ENCODE measurements at regions not wholly inside any gene's neighbourhood (a gene's known extent, or its start where the extent isn't known, plus 50 kb on each side); places are given as distances from the start of the nearest gene placed in this dataset.
A peak's percentile ranks its signal among the peaks of the same experiment; 100 is the strongest.

- peaks cover 0 to 5% (median 0%) of the 10 kb centered on the region in 4 donors for H3K4me1 ChIP-seq
- H3K4me3 ChIP-seq: no peak overlapping the region
- H3K27me3 ChIP-seq: no peaks in the 10 kb centered on the region
- no peaks in the 10 kb centered on the region for H3K36me3 ChIP-seq
- H3K9me3 ChIP-seq: no peaks in the 10 kb centered on the region
- intact Hi-C loops (cut with DNase I; ENCODE audit: low total_unique reads): no loop called here
- TF ChIP-seq POLR2AphosphoS5 (IDR thresholded peaks at IDR 0.05) (no peak), EP300 (IDR thresholded peaks at IDR 0.05) (no peak), POLR2A (IDR thresholded peaks at IDR 0.05) (no peak), CTCF (IDR thresholded peaks at IDR 0.05) (no peak)
- DNase-seq: no peak
- WGBS, 5 donors: 79 to 86% (median 85%) methylated on average over 14 to 19 of the region's 19 CpGs
- no peak overlapping the region for H3K27ac ChIP-seq
Observed at GRCh38 chr20:57840504-57841296, 130.9 kb upstream of the PMEPA1 start.

DNA sequence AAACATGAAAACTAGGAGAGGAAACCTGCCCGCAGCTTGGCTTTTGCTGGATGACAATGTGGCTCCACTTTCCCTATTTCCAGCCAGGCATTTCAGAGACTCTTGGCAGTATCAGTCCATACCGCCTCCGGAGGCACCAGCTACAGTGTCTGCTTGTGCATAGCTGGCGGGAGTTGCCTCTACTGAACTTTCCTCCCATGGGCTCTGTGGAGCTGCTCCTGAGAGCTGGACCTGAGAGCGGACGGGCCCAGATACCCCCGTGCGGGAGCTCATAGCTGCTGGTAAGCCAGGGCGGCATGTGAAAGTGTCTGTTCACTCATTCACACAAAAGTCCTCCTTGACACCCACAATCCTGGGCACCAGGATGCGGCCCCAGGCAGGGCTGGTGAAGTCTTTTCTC is 130.3 kb upstream of the PMEPA1 start:
- Histone ChIP-seq H3K36me3 (no peaks in the 10 kb centered on the region), H3K9me3 (no peaks in the 10 kb centered on the region), H3K27ac (no peak overlapping the region), H3K4me1 (peaks cover 0 to 5% (median 0%) of the 10 kb centered on the region in 4 donors), H3K27me3 (no peaks in the 10 kb centered on the region), H3K4me3 (no peak overlapping the region)
- 86 to 92% (median 90%) methylated on average over 10 of the region's 10 CpGs for WGBS, 5 donors
- no peak for TF ChIP-seq CTCF (IDR thresholded peaks at IDR 0.05)
- no peak for TF ChIP-seq EP300 (IDR thresholded peaks at IDR 0.05)
- TF ChIP-seq POLR2AphosphoS5 (IDR thresholded peaks at IDR 0.05): no peak
- no peak for TF ChIP-seq POLR2A (IDR thresholded peaks at IDR 0.05)
- intact Hi-C loops (cut with DNase I; ENCODE audit: low total_unique reads): no loop called here
- DNase-seq: peak in 1 of 2 donors; percentile 22

GRCh38 chr20:57838670-57839151 is 128.9 kb upstream of the PMEPA1 start:
- no peak for TF ChIP-seq CTCF (IDR thresholded peaks at IDR 0.05)
- TF ChIP-seq POLR2A (IDR thresholded peaks at IDR 0.05): no peak
- no peak for TF ChIP-seq EP300 (IDR thresholded peaks at IDR 0.05)
- no peak for TF ChIP-seq POLR2AphosphoS5 (IDR thresholded peaks at IDR 0.05)
- Histone ChIP-seq H3K27me3 (peaks cover 0 to 12% (median 6%) of the 10 kb centered on the region in 3 donors), H3K9me3 (no peaks in the 10 kb centered on the region), H3K27ac (peak overlapping the region in 1 of 5 donors; percentile 14), H3K36me3 (no peaks in the 10 kb centered on the region), H3K4me3 (no peak overlapping the region), H3K4me1 (peaks cover 0 to 5% (median 0%) of the 10 kb centered on the region in 4 donors)
- WGBS, 5 donors: 53 to 67% (median 62%) methylated on average over 12 to 18 of the region's 18 CpGs
- intact Hi-C loops (cut with DNase I; ENCODE audit: low total_unique reads): no loop called here
- DNase-seq: peak in 1 of 2 donors; percentile 71

DNA sequence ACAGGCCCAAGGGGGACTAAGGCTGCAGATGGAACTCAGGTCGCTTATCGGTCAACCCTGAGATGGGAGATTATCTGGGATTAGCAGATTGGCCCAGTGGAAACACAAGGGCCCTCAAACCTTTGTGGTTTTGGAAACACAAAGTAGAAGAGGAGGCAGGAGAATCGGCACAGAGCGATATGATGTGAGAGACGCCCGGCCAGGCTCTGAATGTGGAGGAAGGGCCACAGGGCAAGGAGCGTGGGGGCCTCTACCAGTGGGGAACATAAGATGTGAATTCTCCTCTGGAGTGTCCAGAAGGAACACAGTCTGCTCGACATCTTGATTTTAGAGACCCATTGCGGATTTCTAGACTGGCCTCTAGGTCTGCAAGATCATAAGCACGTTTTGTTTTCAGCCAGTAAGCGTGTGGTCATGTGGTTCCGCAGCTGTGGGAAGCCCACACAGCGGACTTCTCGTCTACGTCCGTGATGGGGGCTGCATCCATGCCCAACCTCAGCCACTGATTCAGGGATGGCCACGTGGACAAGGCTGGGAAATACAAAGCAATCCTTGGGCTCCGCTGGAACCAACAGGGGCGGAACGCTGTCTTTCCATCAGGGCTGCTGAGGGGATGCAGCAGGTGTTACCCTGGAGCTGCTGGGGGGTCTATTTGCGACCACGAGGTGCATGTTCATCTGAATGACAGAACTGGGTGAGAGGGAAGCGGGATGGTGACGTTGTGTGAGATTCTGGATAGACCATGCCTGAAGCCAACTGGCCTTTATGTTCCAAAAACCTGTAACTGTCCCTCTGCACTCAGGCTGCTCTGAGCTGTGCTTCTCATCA is 127.6 kb upstream of the PMEPA1 start:
- no peak for DNase-seq
- WGBS, 5 donors: 79 to 87% (median 83%) methylated on average over 24 of the region's 24 CpGs
- H3K36me3 ChIP-seq: no peaks in the 10 kb centered on the region
- H3K4me1 ChIP-seq: peaks cover 0 to 5% (median 0%) of the 10 kb centered on the region in 4 donors
- intact Hi-C loops (cut with DNase I; ENCODE audit: low total_unique reads): no loop called here
- no peak overlapping the region for H3K4me3 ChIP-seq
- H3K27me3 ChIP-seq: peaks cover 0 to 20% (median 6%) of the 10 kb centered on the region in 3 donors
- TF ChIP-seq CTCF (IDR thresholded peaks at IDR 0.05) (no peak), POLR2A (IDR thresholded peaks at IDR 0.05) (no peak), EP300 (IDR thresholded peaks at IDR 0.05) (no peak), POLR2AphosphoS5 (IDR thresholded peaks at IDR 0.05) (no peak)
- no peak overlapping the region for H3K27ac ChIP-seq
- no peaks in the 10 kb centered on the region for H3K9me3 ChIP-seq
